NCI-H345 treated with DMSO at 0.1 percent for 48 hours (cell line): ENCODE measurements at regions not wholly inside any gene's neighbourhood (a gene's known extent, or its start where the extent isn't known, plus 50 kb on each side); places are given as distances from the start of the nearest gene placed in this dataset.

Experiments
- DNase-seq: peaks from one replicate; lab custom pipeline; 2025; ENCODE audit not compliant: unreplicated experiment; lab: John Stamatoyannopoulos, UW

GRCh38 chr14:65348137-65348536, 64.4 kb upstream of the FUT8 start:
- no peak for DNase-seq

- no peak for DNase-seq
Measured at GRCh38 chr14:65349100-65349499, 63.4 kb upstream of the FUT8 start.

DNA sequence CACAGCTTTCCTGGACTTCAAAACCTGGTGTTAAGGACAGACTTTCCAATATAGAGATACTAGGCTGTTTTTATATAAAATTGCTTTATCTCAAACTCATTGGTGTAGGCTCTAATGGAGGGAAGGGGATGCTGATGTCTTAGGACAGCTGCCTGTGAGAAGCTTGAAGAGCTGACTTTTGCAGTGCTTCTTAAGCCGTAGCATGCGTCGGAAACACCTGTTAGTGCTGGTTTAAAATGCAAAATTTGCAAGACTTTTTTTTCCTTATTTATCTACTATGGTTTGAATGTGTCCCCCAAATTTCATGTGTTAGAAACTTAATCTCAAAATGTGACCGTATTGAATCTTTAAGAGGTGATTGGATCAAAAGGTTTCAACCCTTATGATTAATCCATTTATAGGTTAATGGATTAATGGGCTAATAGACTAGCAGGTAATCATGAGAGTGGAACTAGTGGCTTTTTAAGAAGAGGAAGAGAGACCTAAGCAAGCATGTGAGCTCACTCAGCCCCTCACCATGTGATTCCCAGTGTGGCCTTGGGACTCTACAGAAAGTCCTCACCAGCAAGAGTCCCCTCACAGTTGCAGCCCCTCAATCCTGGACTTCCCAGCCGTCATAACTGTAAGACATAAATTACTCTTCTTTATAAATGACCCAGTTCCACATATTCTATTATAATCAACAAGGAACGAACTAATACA, 60.9 kb upstream of the FUT8 start:
- DNase-seq: no peak

DNA sequence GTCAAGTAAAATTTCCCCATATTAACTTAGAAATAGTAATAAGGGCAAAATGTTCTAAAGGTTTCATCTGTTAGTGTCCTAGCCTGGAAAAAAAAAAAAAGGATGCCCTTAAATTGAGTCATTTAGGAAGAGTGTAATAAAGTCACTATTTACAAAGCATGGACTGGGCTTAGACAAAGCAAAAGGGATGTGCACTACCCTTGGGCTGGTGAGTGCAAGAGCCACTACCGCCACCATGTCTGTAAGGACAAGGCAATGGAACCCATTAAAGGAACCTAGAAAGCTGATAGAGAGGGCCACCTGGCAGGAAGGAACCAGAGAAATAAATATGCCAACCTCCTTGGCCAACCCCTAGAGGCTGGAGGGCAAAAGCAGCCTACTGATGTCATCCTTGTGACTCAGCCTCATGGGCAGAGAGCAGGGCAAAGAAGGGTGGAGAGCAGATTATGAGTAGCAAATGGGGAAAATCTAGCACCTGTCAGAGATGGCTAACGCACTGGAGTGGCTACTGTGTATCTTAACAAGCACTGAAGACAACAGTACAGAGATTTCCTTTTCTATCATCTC, 59.5 kb upstream of the FUT8 start:
- no peak for DNase-seq

- no peak for DNase-seq
Measured at GRCh38 chr14:65354131-65354530, 58.4 kb upstream of the FUT8 start.

- DNase-seq: no peak
Measured at GRCh38 chr14:65354715-65355114, 57.8 kb upstream of the FUT8 start.

GRCh38 chr14:65356327-65356836, 56.1 kb upstream of the FUT8 start:
- DNase-seq: no peak

DNA sequence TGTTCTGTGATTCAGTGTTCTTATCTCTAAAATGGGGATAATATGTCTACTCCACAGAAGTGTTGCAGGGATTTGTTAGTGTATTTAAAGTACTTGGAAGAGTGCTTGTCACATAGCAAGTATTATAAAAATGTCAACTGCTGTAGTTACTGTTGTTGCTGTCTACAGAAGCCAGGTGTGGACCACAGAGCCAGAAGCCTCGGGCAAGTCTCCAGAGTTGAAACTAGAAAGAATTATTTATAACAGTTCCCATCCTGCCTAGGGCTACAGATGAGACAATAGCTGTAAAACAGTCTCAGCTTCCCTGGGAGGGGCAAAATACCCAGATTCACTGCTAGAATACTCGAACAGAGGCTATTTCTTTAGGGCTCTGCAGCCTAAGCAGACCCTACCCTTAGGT, 55.4 kb upstream of the FUT8 start:
- no peak for DNase-seq

GRCh38 chr14:65357689-65358088, 54.8 kb upstream of the FUT8 start:
- DNase-seq: no peak

DNA sequence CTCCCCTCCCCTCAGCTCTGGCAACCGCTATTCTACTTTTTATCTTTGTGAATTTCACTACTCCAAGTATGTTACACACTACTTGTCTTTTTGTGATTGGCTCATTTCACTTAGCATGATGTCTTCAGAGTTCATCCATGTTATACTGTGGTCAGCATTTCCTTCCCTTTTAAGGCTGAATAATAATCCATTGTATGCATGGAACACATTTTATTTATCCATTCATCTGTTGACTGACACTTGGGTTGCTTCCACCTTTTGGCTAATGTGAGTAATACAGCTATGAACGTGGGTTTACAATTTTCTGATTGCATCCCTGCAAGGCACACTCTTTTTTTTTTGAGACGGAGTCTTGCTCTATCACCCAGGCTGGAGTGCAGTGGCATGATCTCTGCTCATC, 53.0 kb upstream of the FUT8 start:
- DNase-seq: no peak

DNA sequence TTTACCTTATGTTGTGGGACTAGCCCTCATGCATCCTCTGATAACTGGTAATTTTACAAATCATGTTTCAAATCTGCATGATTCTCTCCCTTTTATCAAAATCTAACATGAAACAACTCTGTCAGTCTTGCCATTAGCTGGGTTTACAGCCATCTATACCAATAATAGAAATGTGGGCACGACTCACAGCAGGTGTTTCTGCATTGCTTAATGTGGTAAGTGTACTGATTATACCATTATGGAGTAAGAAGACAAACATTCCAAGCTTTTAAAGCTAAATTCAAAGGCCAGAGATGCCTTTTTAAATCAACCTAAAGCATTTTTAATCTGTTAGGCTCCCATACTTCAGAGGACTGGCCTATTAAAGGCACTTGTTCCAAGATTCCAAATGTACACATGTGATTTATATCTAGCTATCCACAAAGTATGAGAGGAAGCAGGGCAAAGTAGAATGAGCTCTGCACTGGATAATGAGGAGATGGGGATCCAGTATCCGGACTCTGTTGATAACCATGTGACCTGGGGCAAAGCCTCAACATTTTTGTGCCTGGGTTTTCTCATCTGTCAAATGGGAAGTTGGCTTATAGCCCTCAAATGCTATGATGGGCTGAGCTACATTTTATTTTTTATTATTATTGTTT, 52.3 kb upstream of the FUT8 start:
- DNase-seq: no peak

- no peak for DNase-seq
Measured at GRCh38 chr14:65361920-65362319, 50.6 kb upstream of the FUT8 start.
